ENCODE measurements at regions not wholly inside any gene's neighbourhood (a gene's known extent, or its start where the extent isn't known, plus 50 kb on each side); places are given as distances from the start of the nearest gene placed in this dataset.
A peak's percentile ranks its signal among the peaks of the same experiment; 100 is the strongest.

GRCh38 chr1:14015917-14016316, 315.9 kb downstream of the PRDM2 start:
- Histone ChIP-seq H3K27me3 (ENCODE audit: control insufficient read depth, insufficient read depth, low read length) (no peaks in the 10 kb centered on the region), H3K4me1 (ENCODE audit: control insufficient read depth, insufficient read depth, low read length) (peaks cover 6% of the 10 kb centered on the region), H3K9me3 (ENCODE audit: control insufficient read depth, insufficient read depth, low read length) (no peaks in the 10 kb centered on the region), H3K27ac (ENCODE audit: low read depth, low read length) (no peak overlapping the region), H3K36me3 (ENCODE audit: control insufficient read depth, insufficient read depth, low read length) (no peaks in the 10 kb centered on the region), H3K4me3 (ENCODE audit: low read depth, low read length) (no peak overlapping the region)
- 21% methylated on average over 1 of the region's 4 CpGs for WGBS (ENCODE audit: insufficient coverage)
- DNase-seq (ENCODE audit: low read depth in 4 of 6, low spot score in 6 of 6): peak in 2 of 6 donors; percentile 67 to 83

GRCh38 chr1:14017531-14017961, 317.6 kb downstream of the PRDM2 start:
- H3K4me3 ChIP-seq (ENCODE audit: low read depth, low read length): no peak overlapping the region
- peaks cover 6% of the 10 kb centered on the region for H3K4me1 ChIP-seq (ENCODE audit: control insufficient read depth, insufficient read depth, low read length)
- no peaks in the 10 kb centered on the region for H3K9me3 ChIP-seq (ENCODE audit: control insufficient read depth, insufficient read depth, low read length)
- H3K27me3 ChIP-seq (ENCODE audit: control insufficient read depth, insufficient read depth, low read length): no peaks in the 10 kb centered on the region
- 5% methylated on average over 4 of the region's 7 CpGs for WGBS (ENCODE audit: insufficient coverage)
- DNase-seq (ENCODE audit: low read depth in 4 of 6, low spot score in 6 of 6): peak in 2 of 6 donors; percentile 75 to 83
- no peaks in the 10 kb centered on the region for H3K36me3 ChIP-seq (ENCODE audit: control insufficient read depth, insufficient read depth, low read length)
- peak overlapping the region; percentile 22 for H3K27ac ChIP-seq (ENCODE audit: low read depth, low read length)

- no peak overlapping the region for H3K27ac ChIP-seq (ENCODE audit: low read depth, low read length)
- H3K4me1 ChIP-seq (ENCODE audit: control insufficient read depth, insufficient read depth, low read length): peaks cover 6% of the 10 kb centered on the region
- no peak overlapping the region for H3K4me3 ChIP-seq (ENCODE audit: low read depth, low read length)
- no peak for DNase-seq (ENCODE audit: low read depth in 4 of 6, low spot score in 6 of 6)
- H3K27me3 ChIP-seq (ENCODE audit: control insufficient read depth, insufficient read depth, low read length): no peaks in the 10 kb centered on the region
- no CpG with 5 or more reads among the region's 1 CpG for WGBS (ENCODE audit: insufficient coverage)
- no peaks in the 10 kb centered on the region for H3K36me3 ChIP-seq (ENCODE audit: control insufficient read depth, insufficient read depth, low read length)
- H3K9me3 ChIP-seq (ENCODE audit: control insufficient read depth, insufficient read depth, low read length): no peaks in the 10 kb centered on the region
These were observed 319.5 kb downstream of the PRDM2 start for GRCh38 chr1:14019461-14019860.

GRCh38 chr1:14020006-14020405, 320.0 kb downstream of the PRDM2 start:
- WGBS (ENCODE audit: insufficient coverage): 100% methylated on average over 2 of the region's 2 CpGs

GRCh38 chr1:14027099-14027498, 327.1 kb downstream of the PRDM2 start:
- no peak overlapping the region for H3K4me3 ChIP-seq (ENCODE audit: low read depth, low read length)
- H3K36me3 ChIP-seq (ENCODE audit: control insufficient read depth, insufficient read depth, low read length): no peaks in the 10 kb centered on the region
- no peaks in the 10 kb centered on the region for H3K27me3 ChIP-seq (ENCODE audit: control insufficient read depth, insufficient read depth, low read length)
- no peak overlapping the region for H3K27ac ChIP-seq (ENCODE audit: low read depth, low read length)
- H3K9me3 ChIP-seq (ENCODE audit: control insufficient read depth, insufficient read depth, low read length): no peaks in the 10 kb centered on the region
- H3K4me1 ChIP-seq (ENCODE audit: control insufficient read depth, insufficient read depth, low read length): peaks cover 6% of the 10 kb centered on the region
- 22% methylated on average over 5 of the region's 8 CpGs for WGBS (ENCODE audit: insufficient coverage)
- peak in 2 of 6 donors; percentile 92 to 96 for DNase-seq (ENCODE audit: low read depth in 4 of 6, low spot score in 6 of 6)

More at GRCh38 chr1:14020006-14020405, 320.0 kb downstream of the PRDM2 start:
- Histone ChIP-seq H3K36me3 (ENCODE audit: control insufficient read depth, insufficient read depth, low read length) (no peaks in the 10 kb centered on the region), H3K4me1 (ENCODE audit: control insufficient read depth, insufficient read depth, low read length) (peaks cover 6% of the 10 kb centered on the region), H3K4me3 (ENCODE audit: low read depth, low read length) (no peak overlapping the region), H3K27ac (ENCODE audit: low read depth, low read length) (no peak overlapping the region), H3K9me3 (ENCODE audit: control insufficient read depth, insufficient read depth, low read length) (no peaks in the 10 kb centered on the region), H3K27me3 (ENCODE audit: control insufficient read depth, insufficient read depth, low read length) (no peaks in the 10 kb centered on the region)
- DNase-seq (ENCODE audit: low read depth in 4 of 6, low spot score in 6 of 6): no peak

- Histone ChIP-seq H3K36me3 (ENCODE audit: control insufficient read depth, insufficient read depth, low read length) (no peaks in the 10 kb centered on the region), H3K27me3 (ENCODE audit: control insufficient read depth, insufficient read depth, low read length) (no peaks in the 10 kb centered on the region), H3K4me1 (ENCODE audit: control insufficient read depth, insufficient read depth, low read length) (peaks cover 6% of the 10 kb centered on the region), H3K27ac (ENCODE audit: low read depth, low read length) (no peak overlapping the region), H3K9me3 (ENCODE audit: control insufficient read depth, insufficient read depth, low read length) (peaks cover 3% of the 10 kb centered on the region), H3K4me3 (ENCODE audit: low read depth, low read length) (no peak overlapping the region)
- peak in 2 of 6 donors; percentile 35 to 72 for DNase-seq (ENCODE audit: low read depth in 4 of 6, low spot score in 6 of 6)
- no CpG with 5 or more reads among the region's 3 CpGs for WGBS (ENCODE audit: insufficient coverage)
These were observed 331.5 kb downstream of the PRDM2 start for GRCh38 chr1:14031461-14031860.

- Histone ChIP-seq H3K9me3 (ENCODE audit: control insufficient read depth, insufficient read depth, low read length) (peaks cover 3% of the 10 kb centered on the region), H3K27me3 (ENCODE audit: control insufficient read depth, insufficient read depth, low read length) (no peaks in the 10 kb centered on the region), H3K4me3 (ENCODE audit: low read depth, low read length) (no peak overlapping the region), H3K27ac (ENCODE audit: low read depth, low read length) (no peak overlapping the region), H3K4me1 (ENCODE audit: control insufficient read depth, insufficient read depth, low read length) (peaks cover 5% of the 10 kb centered on the region), H3K36me3 (ENCODE audit: control insufficient read depth, insufficient read depth, low read length) (no peaks in the 10 kb centered on the region)
- 81% methylated on average over 2 of the region's 5 CpGs for WGBS (ENCODE audit: insufficient coverage)
- peak in 1 of 6 donors; percentile 54 for DNase-seq (ENCODE audit: low read depth in 4 of 6, low spot score in 6 of 6)
These were observed 334.5 kb downstream of the PRDM2 start for GRCh38 chr1:14034506-14034905.

- H3K9me3 ChIP-seq (ENCODE audit: control insufficient read depth, insufficient read depth, low read length): peaks cover 9% of the 10 kb centered on the region
- DNase-seq (ENCODE audit: low read depth in 4 of 6, low spot score in 6 of 6): peak in 2 of 6 donors; percentile 48 to 81
- no peaks in the 10 kb centered on the region for H3K27me3 ChIP-seq (ENCODE audit: control insufficient read depth, insufficient read depth, low read length)
- peaks cover 5% of the 10 kb centered on the region for H3K4me1 ChIP-seq (ENCODE audit: control insufficient read depth, insufficient read depth, low read length)
- 10% methylated on average over 2 of the region's 6 CpGs for WGBS (ENCODE audit: insufficient coverage)
- no peaks in the 10 kb centered on the region for H3K36me3 ChIP-seq (ENCODE audit: control insufficient read depth, insufficient read depth, low read length)
- no peak overlapping the region for H3K4me3 ChIP-seq (ENCODE audit: low read depth, low read length)
- H3K27ac ChIP-seq (ENCODE audit: low read depth, low read length): peak overlapping the region; percentile 15
These were observed 337.3 kb downstream of the PRDM2 start for GRCh38 chr1:14037101-14037847.

- H3K27ac ChIP-seq (ENCODE audit: low read depth, low read length): no peak overlapping the region
- no peak for DNase-seq (ENCODE audit: low read depth in 4 of 6, low spot score in 6 of 6)
- H3K4me3 ChIP-seq (ENCODE audit: low read depth, low read length): no peak overlapping the region
- 71% methylated on average over 5 of the region's 11 CpGs for WGBS (ENCODE audit: insufficient coverage)
- H3K36me3 ChIP-seq (ENCODE audit: control insufficient read depth, insufficient read depth, low read length): no peaks in the 10 kb centered on the region
- peaks cover 5% of the 10 kb centered on the region for H3K4me1 ChIP-seq (ENCODE audit: control insufficient read depth, insufficient read depth, low read length)
- H3K27me3 ChIP-seq (ENCODE audit: control insufficient read depth, insufficient read depth, low read length): no peaks in the 10 kb centered on the region
- peaks cover 6% of the 10 kb centered on the region for H3K9me3 ChIP-seq (ENCODE audit: control insufficient read depth, insufficient read depth, low read length)
These were observed 339.8 kb downstream of the PRDM2 start for GRCh38 chr1:14039582-14040430.
